ENCODE measurements at regions not wholly inside any gene's neighbourhood (a gene's known extent, or its start where the extent isn't known, plus 50 kb on each side); places are given as distances from the start of the nearest gene placed in this dataset.
"Not testable (repeated sequence)": the region's sequence is repeated elsewhere in the genome, so short reads cannot be mapped to it uniquely, and the experiment has no call there.

DNA sequence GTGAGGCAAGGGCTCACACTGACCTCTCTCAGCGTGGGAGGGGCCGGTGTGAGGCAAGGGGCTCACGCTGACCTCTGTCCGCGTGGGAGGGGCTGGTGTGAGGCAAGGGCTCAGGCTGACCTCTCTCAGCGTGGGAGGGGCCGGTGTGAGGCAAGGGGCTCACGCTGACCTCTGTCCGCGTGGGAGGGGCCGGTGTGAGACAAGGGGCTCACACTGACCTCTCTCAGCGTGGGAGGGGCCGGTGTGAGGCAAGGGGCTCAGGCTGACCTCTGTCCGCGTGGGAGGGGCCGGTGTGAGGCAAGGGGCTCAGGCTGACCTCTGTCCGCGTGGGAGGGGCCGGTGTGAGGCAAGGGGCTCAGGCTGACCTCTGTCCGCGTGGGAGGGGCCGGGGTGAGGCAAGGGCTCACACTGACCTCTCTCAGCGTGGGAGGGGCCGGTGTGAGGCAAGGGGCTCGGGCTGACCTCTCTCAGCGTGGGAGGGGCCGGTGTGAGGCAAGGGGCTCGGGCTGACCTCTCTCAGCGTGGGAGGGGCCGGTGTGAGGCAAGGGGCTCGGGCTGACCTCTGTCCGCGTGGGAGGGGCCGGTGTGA, 315.0 kb downstream of the OR4F29 start:
- not testable (repeated sequence) for H3K36me3 ChIP-seq (ENCODE audit: control insufficient read depth in 3 of 3, insufficient read depth in 2 of 3, low read depth in 1 of 3, low read length in 3 of 3); H3K9me3 ChIP-seq (ENCODE audit: control insufficient read depth in 2 of 2, insufficient read depth in 1 of 2, low read depth in 1 of 2, low read length in 1 of 2); H3K4me3 ChIP-seq (ENCODE audit: low read depth in 1 of 3, low read length in 3 of 3); H3K27ac ChIP-seq (ENCODE audit: low read depth in 1 of 3, low read length in 2 of 3); H3K4me1 ChIP-seq (ENCODE audit: control insufficient read depth in 3 of 3, insufficient read depth in 2 of 3, low read depth in 1 of 3, low read length in 2 of 3); FAIRE-seq; H3K27me3 ChIP-seq (ENCODE audit: control insufficient read depth in 3 of 3, insufficient read depth in 3 of 3, low read length in 3 of 3); DNase-seq
- 91 to 97% (median 94%) methylated on average over 16 to 30 of the region's 34 CpGs for WGBS, 3 donors

DNA sequence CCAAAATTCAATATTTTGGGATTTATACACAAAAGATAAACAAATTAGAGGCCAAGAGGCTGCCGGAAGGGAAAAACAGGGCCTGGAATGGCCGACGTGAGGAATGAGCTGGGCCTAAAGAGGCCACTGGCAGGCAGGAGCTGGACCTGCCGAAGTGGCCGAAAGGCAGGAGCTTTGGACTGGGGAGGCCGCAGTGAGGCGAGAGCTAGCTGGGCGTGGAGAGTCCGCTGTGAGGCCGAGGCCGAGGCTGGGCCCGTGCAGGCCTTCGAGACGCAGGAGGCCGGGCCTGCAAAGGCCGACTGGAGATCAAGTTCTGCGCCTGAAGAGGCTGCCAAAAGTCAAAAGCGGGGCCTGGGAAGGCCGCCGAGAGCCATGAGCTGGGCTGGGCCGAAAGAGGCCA, 316.5 kb downstream of the OR4F29 start:
- not testable (repeated sequence) for H3K27me3 ChIP-seq (ENCODE audit: control insufficient read depth in 3 of 3, insufficient read depth in 3 of 3, low read length in 3 of 3); DNase-seq; FAIRE-seq; H3K27ac ChIP-seq (ENCODE audit: low read depth in 1 of 3, low read length in 2 of 3); H3K4me1 ChIP-seq (ENCODE audit: control insufficient read depth in 3 of 3, insufficient read depth in 2 of 3, low read depth in 1 of 3, low read length in 2 of 3); H3K36me3 ChIP-seq (ENCODE audit: control insufficient read depth in 3 of 3, insufficient read depth in 2 of 3, low read depth in 1 of 3, low read length in 3 of 3); H3K9me3 ChIP-seq (ENCODE audit: control insufficient read depth in 2 of 2, insufficient read depth in 1 of 2, low read depth in 1 of 2, low read length in 1 of 2); H3K4me3 ChIP-seq (ENCODE audit: low read depth in 1 of 3, low read length in 3 of 3)
- WGBS, 3 donors: 93 to 100% (median 98%) methylated on average over 7 to 18 of the region's 21 CpGs

DNA sequence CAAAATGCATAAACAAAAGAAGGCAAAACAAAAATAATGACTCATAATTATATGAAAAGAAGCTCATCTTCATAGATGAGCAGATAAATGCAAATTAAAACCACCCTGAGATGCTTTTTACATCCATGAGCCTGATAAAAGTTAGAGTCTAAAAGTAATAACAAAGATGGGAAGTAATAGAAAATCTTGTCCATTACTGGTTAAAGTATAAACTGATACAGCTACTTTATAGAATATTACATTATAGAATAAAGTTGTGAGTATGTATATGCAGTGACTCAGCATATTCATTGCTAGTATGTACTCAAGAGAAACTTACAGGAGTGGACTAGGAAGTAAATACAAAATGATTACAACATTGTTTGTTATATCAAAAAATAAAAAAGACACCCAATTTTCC, 333.0 kb downstream of the OR4F29 start:
- H3K27me3 ChIP-seq (ENCODE audit: control insufficient read depth in 3 of 3, insufficient read depth in 3 of 3, low read length in 3 of 3); H3K4me3 ChIP-seq (ENCODE audit: low read depth in 1 of 3, low read length in 3 of 3); DNase-seq; H3K27ac ChIP-seq (ENCODE audit: low read depth in 1 of 3, low read length in 2 of 3); H3K4me1 ChIP-seq (ENCODE audit: control insufficient read depth in 3 of 3, insufficient read depth in 2 of 3, low read depth in 1 of 3, low read length in 2 of 3); H3K9me3 ChIP-seq (ENCODE audit: control insufficient read depth in 2 of 2, insufficient read depth in 1 of 2, low read depth in 1 of 2, low read length in 1 of 2); FAIRE-seq; H3K36me3 ChIP-seq (ENCODE audit: control insufficient read depth in 3 of 3, insufficient read depth in 2 of 3, low read depth in 1 of 3, low read length in 3 of 3): not testable (repeated sequence)

DNA sequence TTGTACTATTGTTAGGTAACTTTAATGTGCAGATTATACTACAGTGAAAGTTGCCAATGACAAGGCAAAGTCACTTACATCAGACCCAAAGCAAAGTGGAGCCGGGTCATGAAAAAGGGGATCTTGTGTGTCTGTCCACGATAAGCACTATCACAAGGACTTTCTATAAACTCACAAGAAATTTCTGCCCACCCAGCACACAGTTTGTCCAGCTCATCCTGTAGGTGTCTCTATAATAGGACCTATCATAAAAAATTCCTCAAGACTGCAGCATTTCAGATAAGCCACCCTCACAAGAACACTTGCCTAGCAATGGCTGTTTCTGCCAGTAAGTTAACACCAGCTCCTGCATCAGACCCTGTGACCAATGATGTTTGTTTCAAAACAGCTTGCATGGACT, 335.9 kb downstream of the OR4F29 start:
- H3K27me3 ChIP-seq (ENCODE audit: control insufficient read depth in 3 of 3, insufficient read depth in 3 of 3, low read length in 3 of 3); H3K36me3 ChIP-seq (ENCODE audit: control insufficient read depth in 3 of 3, insufficient read depth in 2 of 3, low read depth in 1 of 3, low read length in 3 of 3); H3K27ac ChIP-seq (ENCODE audit: low read depth in 1 of 3, low read length in 2 of 3); H3K9me3 ChIP-seq (ENCODE audit: control insufficient read depth in 2 of 2, insufficient read depth in 1 of 2, low read depth in 1 of 2, low read length in 1 of 2); H3K4me1 ChIP-seq (ENCODE audit: control insufficient read depth in 3 of 3, insufficient read depth in 2 of 3, low read depth in 1 of 3, low read length in 2 of 3); H3K4me3 ChIP-seq (ENCODE audit: low read depth in 1 of 3, low read length in 3 of 3); DNase-seq; FAIRE-seq: not testable (repeated sequence)
- 64 to 80% methylated on average over 1 of the region's 2 CpGs; no CpG with 5 or more reads in 1 of the 3 donors for WGBS, 3 donors

DNA sequence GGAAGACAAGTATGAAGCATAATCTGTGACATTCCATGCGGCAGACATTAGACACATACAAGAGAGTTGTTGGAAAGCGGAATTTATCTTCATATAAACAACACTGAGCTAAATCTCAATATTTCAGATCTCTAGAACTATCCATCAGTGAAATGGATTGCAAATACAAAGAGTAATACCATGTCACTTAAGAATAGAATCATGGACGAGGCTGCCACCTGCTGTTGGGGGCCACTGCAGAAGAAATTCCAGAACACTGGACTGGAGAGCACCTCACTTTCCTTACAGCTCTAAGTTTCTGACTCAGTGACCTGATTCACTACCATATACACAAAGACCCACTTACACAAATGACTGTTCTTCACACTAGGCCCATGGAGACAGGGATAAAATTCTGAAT, 346.7 kb downstream of the OR4F29 start:
- not testable (repeated sequence) for H3K36me3 ChIP-seq (ENCODE audit: control insufficient read depth in 3 of 3, insufficient read depth in 2 of 3, low read depth in 1 of 3, low read length in 3 of 3); H3K4me3 ChIP-seq (ENCODE audit: low read depth in 1 of 3, low read length in 3 of 3); H3K9me3 ChIP-seq (ENCODE audit: control insufficient read depth in 2 of 2, insufficient read depth in 1 of 2, low read depth in 1 of 2, low read length in 1 of 2); FAIRE-seq; H3K27me3 ChIP-seq (ENCODE audit: control insufficient read depth in 3 of 3, insufficient read depth in 3 of 3, low read length in 3 of 3); DNase-seq; H3K4me1 ChIP-seq (ENCODE audit: control insufficient read depth in 3 of 3, insufficient read depth in 2 of 3, low read depth in 1 of 3, low read length in 2 of 3); H3K27ac ChIP-seq (ENCODE audit: low read depth in 1 of 3, low read length in 2 of 3)
- WGBS, 3 donors: no CpG with 5 or more reads among the region's 3 CpGs

DNA sequence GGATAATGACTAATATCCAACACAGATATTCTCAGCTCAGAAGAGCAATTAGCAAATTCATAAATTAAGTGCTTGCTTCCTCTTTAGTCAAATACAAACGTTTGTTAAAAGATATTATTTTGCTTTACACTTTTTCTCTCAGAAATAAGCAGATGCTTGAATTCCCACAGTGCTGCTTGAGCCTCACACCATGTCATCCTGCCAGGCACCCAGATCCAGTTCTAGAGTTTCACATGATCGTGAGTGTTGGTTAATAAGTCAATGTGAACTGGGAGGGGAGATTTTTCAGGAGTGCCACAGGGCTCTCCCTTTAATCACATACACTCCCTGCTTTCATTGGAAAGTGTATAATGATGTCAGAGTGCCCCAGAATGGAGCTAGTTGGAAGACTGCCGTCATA, 352.0 kb downstream of the OR4F29 start:
- H3K27me3 ChIP-seq (ENCODE audit: control insufficient read depth in 3 of 3, insufficient read depth in 3 of 3, low read length in 3 of 3); H3K9me3 ChIP-seq (ENCODE audit: control insufficient read depth in 2 of 2, insufficient read depth in 1 of 2, low read depth in 1 of 2, low read length in 1 of 2); H3K27ac ChIP-seq (ENCODE audit: low read depth in 1 of 3, low read length in 2 of 3); H3K36me3 ChIP-seq (ENCODE audit: control insufficient read depth in 3 of 3, insufficient read depth in 2 of 3, low read depth in 1 of 3, low read length in 3 of 3); H3K4me3 ChIP-seq (ENCODE audit: low read depth in 1 of 3, low read length in 3 of 3); DNase-seq; FAIRE-seq; H3K4me1 ChIP-seq (ENCODE audit: control insufficient read depth in 3 of 3, insufficient read depth in 2 of 3, low read depth in 1 of 3, low read length in 2 of 3): not testable (repeated sequence)
- 79% methylated on average over 1 of the region's 3 CpGs; no CpG with 5 or more reads in 2 of the 3 donors for WGBS, 3 donors

DNA sequence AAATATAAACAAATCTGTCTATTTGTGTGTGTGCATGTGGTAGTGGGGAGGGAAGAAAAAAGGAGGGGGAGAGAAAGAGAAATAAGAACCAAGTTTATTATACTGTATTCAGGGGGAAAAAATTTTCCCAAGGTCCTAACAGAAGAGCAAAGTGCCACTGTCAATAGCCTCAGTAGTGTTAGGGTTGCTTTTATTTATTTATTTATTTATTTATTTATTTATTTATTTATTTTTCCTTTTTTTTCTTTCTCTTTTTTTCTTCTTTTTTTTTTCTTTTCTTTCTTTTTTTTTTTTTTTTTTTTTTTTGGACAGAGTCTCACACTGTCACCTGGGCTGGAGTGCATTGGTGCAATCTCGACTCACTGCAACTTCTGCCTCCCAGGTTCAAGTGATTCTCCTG, 352.7 kb downstream of the OR4F29 start:
- H3K36me3 ChIP-seq (ENCODE audit: control insufficient read depth in 3 of 3, insufficient read depth in 2 of 3, low read depth in 1 of 3, low read length in 3 of 3); H3K9me3 ChIP-seq (ENCODE audit: control insufficient read depth in 2 of 2, insufficient read depth in 1 of 2, low read depth in 1 of 2, low read length in 1 of 2); H3K27ac ChIP-seq (ENCODE audit: low read depth in 1 of 3, low read length in 2 of 3); FAIRE-seq; H3K27me3 ChIP-seq (ENCODE audit: control insufficient read depth in 3 of 3, insufficient read depth in 3 of 3, low read length in 3 of 3); H3K4me1 ChIP-seq (ENCODE audit: control insufficient read depth in 3 of 3, insufficient read depth in 2 of 3, low read depth in 1 of 3, low read length in 2 of 3); H3K4me3 ChIP-seq (ENCODE audit: low read depth in 1 of 3, low read length in 3 of 3); DNase-seq: not testable (repeated sequence)
- no CpG with 5 or more reads among the region's 1 CpG for WGBS, 3 donors

DNA sequence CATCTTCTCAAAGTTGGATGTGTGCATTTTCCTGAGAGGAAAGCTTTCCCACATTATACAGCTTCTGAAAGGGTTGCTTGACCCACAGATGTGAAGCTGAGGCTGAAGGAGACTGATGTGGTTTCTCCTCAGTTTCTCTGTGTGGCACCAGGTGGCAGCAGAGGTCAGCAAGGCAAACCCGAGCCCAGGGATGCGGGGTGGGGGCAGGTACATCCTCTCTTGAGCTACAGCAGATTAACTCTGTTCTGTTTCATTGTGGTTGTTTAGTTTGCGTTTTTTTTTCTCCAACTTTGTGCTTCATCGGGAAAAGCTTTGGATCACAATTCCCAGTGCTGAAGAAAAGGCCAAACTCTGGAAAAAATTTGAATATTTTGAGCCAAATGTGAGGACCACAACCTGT, 360.2 kb downstream of the OR4F29 start:
- DNase-seq; H3K36me3 ChIP-seq (ENCODE audit: control insufficient read depth in 3 of 3, insufficient read depth in 2 of 3, low read depth in 1 of 3, low read length in 3 of 3); H3K27ac ChIP-seq (ENCODE audit: low read depth in 1 of 3, low read length in 2 of 3); H3K4me3 ChIP-seq (ENCODE audit: low read depth in 1 of 3, low read length in 3 of 3); H3K4me1 ChIP-seq (ENCODE audit: control insufficient read depth in 3 of 3, insufficient read depth in 2 of 3, low read depth in 1 of 3, low read length in 2 of 3); FAIRE-seq; H3K9me3 ChIP-seq (ENCODE audit: control insufficient read depth in 2 of 2, insufficient read depth in 1 of 2, low read depth in 1 of 2, low read length in 1 of 2); H3K27me3 ChIP-seq (ENCODE audit: control insufficient read depth in 3 of 3, insufficient read depth in 3 of 3, low read length in 3 of 3): not testable (repeated sequence)
- 0% methylated on average over 1 of the region's 4 CpGs; no CpG with 5 or more reads in 2 of the 3 donors for WGBS, 3 donors

DNA sequence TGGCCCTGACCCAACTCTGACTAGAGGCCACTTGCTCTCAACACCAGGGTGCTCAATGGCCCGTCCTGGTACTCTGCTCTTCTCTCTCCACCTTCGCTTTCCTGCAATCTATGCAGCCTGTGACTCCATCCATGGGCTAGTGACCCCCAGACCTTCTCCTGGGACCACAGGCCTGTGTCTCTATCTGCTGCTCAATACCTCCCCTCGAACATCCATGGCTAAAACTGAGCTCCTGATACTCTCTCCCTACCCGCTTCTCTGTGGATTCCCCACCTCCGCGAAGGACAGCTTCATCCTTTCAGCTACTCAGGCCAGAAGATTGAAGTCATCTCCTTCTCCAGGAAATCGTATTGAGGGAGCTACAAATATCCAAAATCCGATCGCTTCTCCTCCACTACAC, 363.4 kb downstream of the OR4F29 start:
- H3K27me3 ChIP-seq (ENCODE audit: control insufficient read depth in 3 of 3, insufficient read depth in 3 of 3, low read length in 3 of 3); H3K4me3 ChIP-seq (ENCODE audit: low read depth in 1 of 3, low read length in 3 of 3); H3K36me3 ChIP-seq (ENCODE audit: control insufficient read depth in 3 of 3, insufficient read depth in 2 of 3, low read depth in 1 of 3, low read length in 3 of 3); H3K4me1 ChIP-seq (ENCODE audit: control insufficient read depth in 3 of 3, insufficient read depth in 2 of 3, low read depth in 1 of 3, low read length in 2 of 3); DNase-seq; H3K27ac ChIP-seq (ENCODE audit: low read depth in 1 of 3, low read length in 2 of 3); FAIRE-seq; H3K9me3 ChIP-seq (ENCODE audit: control insufficient read depth in 2 of 2, insufficient read depth in 1 of 2, low read depth in 1 of 2, low read length in 1 of 2): not testable (repeated sequence)
- 67% methylated on average over 1 of the region's 9 CpGs; no CpG with 5 or more reads in 2 of the 3 donors for WGBS, 3 donors
